ENCODE measurements at regions not wholly inside any gene's neighbourhood (a gene's known extent, or its start where the extent isn't known, plus 50 kb on each side); places are given as distances from the start of the nearest gene placed in this dataset.

- TF ChIP-seq CDX4 (CRISPR knock-in tag; IDR thresholded peaks at IDR 0.05; ENCODE audit: borderline replicate concordance) (no peak), RORB (CRISPR knock-in tag; IDR thresholded peaks at IDR 0.05) (no peak), MAX (CRISPR knock-in tag; IDR thresholded peaks at IDR 0.05) (no peak), EMX1 (CRISPR knock-in tag; IDR thresholded peaks at IDR 0.05) (no peak), ZNF232 (CRISPR knock-in tag; IDR thresholded peaks at IDR 0.05) (no peak), ELF4 (CRISPR knock-in tag; IDR thresholded peaks at IDR 0.05; ENCODE audit: low read depth) (no peak), NR3C1 (CRISPR knock-in tag; conservative IDR thresholded peaks at IDR 0.05; ENCODE audit: low read depth) (no peak), HMGA2 (CRISPR knock-in tag; IDR thresholded peaks at IDR 0.05) (no peak)
Observed at GRCh38 chr21:26653430-26653829, 80.3 kb upstream of the CYYR1 start (continued).

- Mint-ChIP-seq H3K9me3 (no peaks in the 10 kb centered on the region), H3K27ac (no peak overlapping the region), H3K4me3 (no peak overlapping the region), H3K36me3 (no peaks in the 10 kb centered on the region), H3K27me3 (ENCODE audit: low read depth) (peaks cover 2% of the 10 kb centered on the region; the same call in 1 of the 2 replicates), H3K4me1 (no peaks in the 10 kb centered on the region)
- ATAC-seq: no peak
- ChIA-PET CTCF (no interaction called here), POLR2A (no interaction called here)
- TF ChIP-seq NR1H2 (CRISPR knock-in tag; IDR thresholded peaks at IDR 0.05) (no peak), CDX4 (CRISPR knock-in tag; IDR thresholded peaks at IDR 0.05; ENCODE audit: borderline replicate concordance) (no peak), FOXJ3 (CRISPR knock-in tag; IDR thresholded peaks at IDR 0.05; ENCODE audit: borderline replicate concordance) (no peak), E2F1 (CRISPR knock-in tag; IDR thresholded peaks at IDR 0.05) (no peak), RELA (CRISPR knock-in tag; IDR thresholded peaks at IDR 0.05; ENCODE audit: borderline replicate concordance) (no peak), ZNF138 (CRISPR knock-in tag; conservative IDR thresholded peaks at IDR 0.05) (no peak), ZNF416 (CRISPR knock-in tag; IDR thresholded peaks at IDR 0.05) (no peak), ZNF317 (CRISPR knock-in tag; IDR thresholded peaks at IDR 0.05; ENCODE audit: borderline replicate concordance, low read depth) (no peak), CREM (CRISPR knock-in tag; IDR thresholded peaks at IDR 0.05) (no peak), SP1 (CRISPR knock-in tag; conservative IDR thresholded peaks at IDR 0.05) (no peak), ZSCAN18 (CRISPR knock-in tag; IDR thresholded peaks at IDR 0.05) (no peak)
- TF ChIP-seq, protein P1, sequence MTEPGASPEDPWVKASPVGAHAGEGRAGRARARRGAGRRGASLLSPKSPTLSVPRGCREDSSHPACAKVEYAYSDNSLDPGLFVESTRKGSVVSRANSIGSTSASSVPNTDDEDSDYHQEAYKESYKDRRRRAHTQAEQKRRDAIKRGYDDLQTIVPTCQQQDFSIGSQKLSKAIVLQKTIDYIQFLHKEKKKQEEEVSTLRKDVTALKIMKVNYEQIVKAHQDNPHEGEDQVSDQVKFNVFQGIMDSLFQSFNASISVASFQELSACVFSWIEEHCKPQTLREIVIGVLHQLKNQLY (CRISPR knock-in tag; IDR thresholded peaks at IDR 0.05): no peak
- TF ChIP-seq, protein P2, sequence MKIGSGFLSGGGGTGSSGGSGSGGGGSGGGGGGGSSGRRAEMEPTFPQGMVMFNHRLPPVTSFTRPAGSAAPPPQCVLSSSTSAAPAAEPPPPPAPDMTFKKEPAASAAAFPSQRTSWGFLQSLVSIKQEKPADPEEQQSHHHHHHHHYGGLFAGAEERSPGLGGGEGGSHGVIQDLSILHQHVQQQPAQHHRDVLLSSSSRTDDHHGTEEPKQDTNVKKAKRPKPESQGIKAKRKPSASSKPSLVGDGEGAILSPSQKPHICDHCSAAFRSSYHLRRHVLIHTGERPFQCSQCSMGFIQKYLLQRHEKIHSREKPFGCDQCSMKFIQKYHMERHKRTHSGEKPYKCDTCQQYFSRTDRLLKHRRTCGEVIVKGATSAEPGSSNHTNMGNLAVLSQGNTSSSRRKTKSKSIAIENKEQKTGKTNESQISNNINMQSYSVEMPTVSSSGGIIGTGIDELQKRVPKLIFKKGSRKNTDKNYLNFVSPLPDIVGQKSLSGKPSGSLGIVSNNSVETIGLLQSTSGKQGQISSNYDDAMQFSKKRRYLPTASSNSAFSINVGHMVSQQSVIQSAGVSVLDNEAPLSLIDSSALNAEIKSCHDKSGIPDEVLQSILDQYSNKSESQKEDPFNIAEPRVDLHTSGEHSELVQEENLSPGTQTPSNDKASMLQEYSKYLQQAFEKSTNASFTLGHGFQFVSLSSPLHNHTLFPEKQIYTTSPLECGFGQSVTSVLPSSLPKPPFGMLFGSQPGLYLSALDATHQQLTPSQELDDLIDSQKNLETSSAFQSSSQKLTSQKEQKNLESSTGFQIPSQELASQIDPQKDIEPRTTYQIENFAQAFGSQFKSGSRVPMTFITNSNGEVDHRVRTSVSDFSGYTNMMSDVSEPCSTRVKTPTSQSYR (CRISPR knock-in tag; IDR thresholded peaks at IDR 0.05): no peak
- TF ChIP-seq, protein P3, sequence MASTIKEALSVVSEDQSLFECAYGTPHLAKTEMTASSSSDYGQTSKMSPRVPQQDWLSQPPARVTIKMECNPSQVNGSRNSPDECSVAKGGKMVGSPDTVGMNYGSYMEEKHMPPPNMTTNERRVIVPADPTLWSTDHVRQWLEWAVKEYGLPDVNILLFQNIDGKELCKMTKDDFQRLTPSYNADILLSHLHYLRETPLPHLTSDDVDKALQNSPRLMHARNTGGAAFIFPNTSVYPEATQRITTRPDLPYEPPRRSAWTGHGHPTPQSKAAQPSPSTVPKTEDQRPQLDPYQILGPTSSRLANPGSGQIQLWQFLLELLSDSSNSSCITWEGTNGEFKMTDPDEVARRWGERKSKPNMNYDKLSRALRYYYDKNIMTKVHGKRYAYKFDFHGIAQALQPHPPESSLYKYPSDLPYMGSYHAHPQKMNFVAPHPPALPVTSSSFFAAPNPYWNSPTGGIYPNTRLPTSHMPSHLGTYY (CRISPR knock-in tag; IDR thresholded peaks at IDR 0.05): no peak
- TF ChIP-seq, protein P4, sequence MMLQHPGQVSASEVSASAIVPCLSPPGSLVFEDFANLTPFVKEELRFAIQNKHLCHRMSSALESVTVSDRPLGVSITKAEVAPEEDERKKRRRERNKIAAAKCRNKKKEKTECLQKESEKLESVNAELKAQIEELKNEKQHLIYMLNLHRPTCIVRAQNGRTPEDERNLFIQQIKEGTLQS (CRISPR knock-in tag; conservative IDR thresholded peaks at IDR 0.05): no peak
- no peak for DNase-seq (ENCODE audit: low spot score)
Observed at GRCh38 chr21:26652854-26653253, 79.8 kb upstream of the CYYR1 start.
